NB4 (cell line): ENCODE measurements at regions not wholly inside any gene's neighbourhood (a gene's known extent, or its start where the extent isn't known, plus 50 kb on each side); places are given as distances from the start of the nearest gene placed in this dataset.

Experiments used
- POLR2A ChIP-seq: IDR thresholded peaks from 2 replicates; pipeline ENCODE4 v1.6.1; 2011; ENCODE audit warnings: mild to moderate bottlenecking; ENCODE audit not compliant: insufficient read length; ENCODE audit errors: extremely low read depth
- TF ChIP-seq, protein P1 (sequence below): IDR thresholded peaks from one replicate; pipeline ENCODE4 v1.5.1; 2012; ENCODE audit warnings: low read depth, low read length

DNA sequence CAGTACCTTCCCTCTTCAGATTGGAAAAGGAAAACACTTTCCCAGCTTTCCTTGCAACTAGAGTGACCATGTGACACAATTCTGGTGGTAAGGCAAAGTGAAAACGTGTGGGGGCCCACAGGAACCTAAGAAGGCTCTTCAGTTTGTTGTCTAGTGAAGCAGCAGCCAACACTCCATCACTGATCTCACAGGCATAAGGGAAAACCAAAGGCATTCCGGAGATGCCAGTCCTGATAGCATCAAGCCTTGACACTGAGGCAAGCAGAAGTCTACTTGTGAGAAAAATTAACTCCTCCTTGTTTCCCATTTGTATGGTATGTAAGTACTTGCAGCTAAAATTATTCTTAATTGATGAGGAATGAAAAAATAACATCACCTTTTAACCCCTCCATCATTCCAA, 88.3 kb downstream of the ETAA1 start:
- no peak for TF ChIP-seq POLR2A
- TF ChIP-seq, protein P1, sequence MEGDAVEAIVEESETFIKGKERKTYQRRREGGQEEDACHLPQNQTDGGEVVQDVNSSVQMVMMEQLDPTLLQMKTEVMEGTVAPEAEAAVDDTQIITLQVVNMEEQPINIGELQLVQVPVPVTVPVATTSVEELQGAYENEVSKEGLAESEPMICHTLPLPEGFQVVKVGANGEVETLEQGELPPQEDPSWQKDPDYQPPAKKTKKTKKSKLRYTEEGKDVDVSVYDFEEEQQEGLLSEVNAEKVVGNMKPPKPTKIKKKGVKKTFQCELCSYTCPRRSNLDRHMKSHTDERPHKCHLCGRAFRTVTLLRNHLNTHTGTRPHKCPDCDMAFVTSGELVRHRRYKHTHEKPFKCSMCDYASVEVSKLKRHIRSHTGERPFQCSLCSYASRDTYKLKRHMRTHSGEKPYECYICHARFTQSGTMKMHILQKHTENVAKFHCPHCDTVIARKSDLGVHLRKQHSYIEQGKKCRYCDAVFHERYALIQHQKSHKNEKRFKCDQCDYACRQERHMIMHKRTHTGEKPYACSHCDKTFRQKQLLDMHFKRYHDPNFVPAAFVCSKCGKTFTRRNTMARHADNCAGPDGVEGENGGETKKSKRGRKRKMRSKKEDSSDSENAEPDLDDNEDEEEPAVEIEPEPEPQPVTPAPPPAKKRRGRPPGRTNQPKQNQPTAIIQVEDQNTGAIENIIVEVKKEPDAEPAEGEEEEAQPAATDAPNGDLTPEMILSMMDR = no peak
